ENCODE measurements at regions not wholly inside any gene's neighbourhood (a gene's known extent, or its start where the extent isn't known, plus 50 kb on each side); places are given as distances from the start of the nearest gene placed in this dataset.
A peak's percentile ranks its signal among the peaks of the same experiment; 100 is the strongest.
"Not testable (repeated sequence)": the region's sequence is repeated elsewhere in the genome, so short reads cannot be mapped to it uniquely, and the experiment has no call there.

- no peak for DNase-seq
These were observed 173.5 kb upstream of the EPB41L3 start for GRCh38 chr18:5717256-5717655.

DNA sequence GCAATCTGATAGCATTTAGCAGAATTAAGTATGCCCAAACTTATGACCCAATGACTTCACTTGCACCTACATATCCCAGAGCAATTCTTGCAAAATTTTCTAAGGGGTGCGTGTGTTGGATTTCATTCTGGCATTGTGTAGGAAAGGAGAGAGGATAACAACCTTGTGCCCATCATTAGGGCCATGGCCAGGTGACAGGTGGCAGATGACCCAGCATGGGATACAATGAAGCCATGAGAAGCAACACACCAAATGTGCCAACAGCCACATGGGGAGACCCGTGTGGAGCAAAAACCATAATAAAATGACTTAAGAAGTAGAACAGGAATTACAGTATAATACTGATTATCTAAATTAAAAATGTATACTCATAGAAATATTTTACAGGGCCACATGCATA, 166.9 kb upstream of the EPB41L3 start:
- DNase-seq, result no peak

GRCh38 chr18:5710235-5710634, 166.4 kb upstream of the EPB41L3 start:
- DNase-seq, result no peak

DNA sequence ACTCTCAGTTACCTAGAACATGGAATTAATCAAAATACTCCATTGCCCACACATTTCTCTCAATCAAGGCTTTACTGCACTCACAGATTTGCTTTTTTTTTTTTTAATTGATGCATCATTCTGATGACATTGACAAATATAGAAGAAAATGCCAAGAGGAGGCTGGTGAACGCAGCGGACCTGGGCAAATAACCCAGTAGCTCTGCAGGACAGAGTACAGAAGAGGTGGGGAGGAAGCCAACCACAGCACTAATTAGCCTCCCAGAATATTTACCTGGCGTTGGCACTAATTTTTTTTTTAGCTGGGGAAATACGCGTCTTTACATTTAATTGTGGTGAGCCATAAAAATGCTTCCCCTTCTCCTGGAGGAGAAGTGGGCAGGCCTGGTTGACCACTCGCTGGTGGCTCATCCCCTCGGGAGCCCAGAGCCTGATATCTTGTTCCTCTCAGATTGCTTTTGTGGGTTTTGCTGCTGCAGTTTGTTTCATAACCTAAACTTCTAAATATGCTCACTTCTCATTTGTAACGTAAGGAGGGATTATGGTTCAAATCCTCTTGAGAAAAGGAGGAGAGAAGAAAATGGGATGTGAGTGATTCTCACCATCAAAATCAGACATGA, 165.8 kb upstream of the EPB41L3 start:
- no peak for DNase-seq

DNA sequence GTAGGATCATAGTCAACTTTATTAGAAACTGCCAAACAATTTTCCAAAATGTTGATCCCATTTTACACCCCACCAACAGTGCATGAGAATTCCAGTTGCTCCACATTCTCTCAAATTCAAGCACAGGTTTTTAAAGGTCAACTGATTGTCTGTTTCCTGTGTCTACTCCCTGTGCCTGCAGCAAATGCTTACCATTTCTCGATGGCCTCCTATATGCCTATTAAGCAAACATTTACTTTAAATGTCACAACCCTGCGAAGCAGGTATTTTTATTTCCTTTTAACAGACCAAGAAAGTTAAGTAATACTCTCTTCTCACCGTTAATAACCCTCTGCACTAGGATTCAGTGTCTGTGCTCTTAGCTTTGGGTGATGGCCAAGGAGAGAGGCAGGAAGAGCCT, 163.8 kb upstream of the EPB41L3 start:
- DNase-seq, result no peak

DNA sequence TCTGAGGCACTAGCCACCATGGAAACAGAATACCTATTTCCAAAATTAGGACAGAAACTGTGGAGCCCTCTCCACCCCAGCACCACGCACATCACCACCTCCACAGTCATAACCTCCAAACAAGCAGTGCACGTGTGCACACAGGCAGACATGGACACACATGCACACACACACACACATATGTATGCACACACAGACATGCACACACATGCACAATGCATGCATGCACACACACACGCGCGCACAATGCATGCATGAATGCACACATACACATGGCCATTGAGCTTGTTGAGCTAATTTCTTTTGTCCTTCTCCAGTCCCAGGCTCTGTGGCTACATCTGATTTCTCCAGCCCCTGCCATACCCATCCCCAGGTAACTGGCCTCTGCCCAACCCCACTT, 161.6 kb upstream of the EPB41L3 start:
- no peak for DNase-seq

GRCh38 chr18:5704847-5705246, 161.1 kb upstream of the EPB41L3 start:
- no peak for DNase-seq

GRCh38 chr18:5702016-5702415, 158.2 kb upstream of the EPB41L3 start:
- not testable (repeated sequence) for DNase-seq

- no peak for DNase-seq
These were observed 150.0 kb upstream of the EPB41L3 start for GRCh38 chr18:5693699-5694294.

GRCh38 chr18:5678779-5679406, 135.1 kb upstream of the EPB41L3 start:
- no peak for DNase-seq

GRCh38 chr18:5678278-5678677, 134.5 kb upstream of the EPB41L3 start:
- DNase-seq, result no peak

DNA sequence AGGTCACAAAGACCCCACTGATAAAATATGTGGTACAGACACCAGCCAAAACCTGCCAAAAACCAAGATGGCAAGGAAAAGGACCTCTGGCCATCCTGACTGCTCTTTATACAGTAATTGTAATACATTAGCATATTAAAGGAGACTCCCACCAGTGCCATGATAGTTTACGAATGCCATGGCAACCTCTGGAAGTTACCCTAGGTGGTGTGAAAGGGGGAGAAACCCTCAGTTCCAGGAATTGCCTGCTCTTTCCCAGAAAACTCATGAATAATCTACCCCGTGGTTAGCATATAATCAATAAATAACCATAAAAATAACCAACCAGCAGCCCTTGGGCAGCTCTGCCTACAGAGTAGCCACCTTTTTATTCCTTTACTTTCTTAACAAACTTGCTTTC, 129.8 kb upstream of the EPB41L3 start:
- no peak for DNase-seq

GRCh38 chr18:5669585-5669984, 125.8 kb upstream of the EPB41L3 start:
- no peak for DNase-seq

- no peak for DNase-seq
These were observed 124.4 kb upstream of the EPB41L3 start for GRCh38 chr18:5668087-5668715.

- DNase-seq, result no peak
These were observed 123.6 kb upstream of the EPB41L3 start for GRCh38 chr18:5667356-5667755.

- peak; percentile 90 for DNase-seq
These were observed 118.8 kb upstream of the EPB41L3 start for GRCh38 chr18:5662586-5663090.

- no peak for DNase-seq
These were observed 117.4 kb upstream of the EPB41L3 start for GRCh38 chr18:5661179-5661578.

DNA sequence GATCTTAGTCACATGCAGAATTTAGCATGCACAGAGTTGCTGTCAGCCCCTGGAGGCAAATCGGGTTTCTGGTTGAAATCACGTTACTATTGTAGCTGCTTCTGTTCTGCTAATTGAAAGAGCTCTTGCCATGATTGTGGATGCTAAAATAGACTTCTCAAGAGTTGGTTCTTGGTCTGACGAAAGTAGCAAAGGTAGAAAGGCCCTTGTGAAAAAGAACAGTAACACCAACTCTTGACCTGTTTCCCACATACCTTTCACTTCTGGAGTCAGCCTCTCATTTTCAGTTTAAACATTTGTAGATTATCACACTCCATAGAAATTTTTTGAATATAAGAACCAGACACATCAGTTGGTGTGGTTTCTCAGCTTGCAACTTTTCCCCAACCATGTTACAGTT, 110.0 kb upstream of the EPB41L3 start:
- DNase-seq, result no peak

- no peak for DNase-seq
These were observed 107.9 kb upstream of the EPB41L3 start for GRCh38 chr18:5651736-5652135.

DNA sequence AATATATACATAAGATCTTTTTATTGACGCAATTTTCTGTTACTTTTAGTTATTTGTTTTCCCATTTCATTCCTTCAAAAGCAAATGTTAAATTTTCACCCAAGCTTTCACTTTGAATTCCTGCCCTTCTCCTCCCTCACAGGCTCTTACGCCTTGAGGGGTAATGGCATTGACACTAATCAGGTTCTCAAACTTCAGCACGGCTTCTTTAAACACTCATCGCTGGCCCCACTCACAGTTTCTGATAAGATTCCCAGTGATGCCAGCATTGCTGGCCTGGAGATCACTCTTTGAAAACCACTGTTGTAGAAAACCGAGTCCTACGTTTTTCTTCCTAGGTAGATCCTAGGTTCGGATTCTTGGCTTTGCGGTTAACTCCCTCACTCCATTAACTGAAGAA, 105.6 kb upstream of the EPB41L3 start:
- DNase-seq, result no peak

GRCh38 chr18:5646739-5647138, 102.9 kb upstream of the EPB41L3 start:
- no peak for DNase-seq

DNA sequence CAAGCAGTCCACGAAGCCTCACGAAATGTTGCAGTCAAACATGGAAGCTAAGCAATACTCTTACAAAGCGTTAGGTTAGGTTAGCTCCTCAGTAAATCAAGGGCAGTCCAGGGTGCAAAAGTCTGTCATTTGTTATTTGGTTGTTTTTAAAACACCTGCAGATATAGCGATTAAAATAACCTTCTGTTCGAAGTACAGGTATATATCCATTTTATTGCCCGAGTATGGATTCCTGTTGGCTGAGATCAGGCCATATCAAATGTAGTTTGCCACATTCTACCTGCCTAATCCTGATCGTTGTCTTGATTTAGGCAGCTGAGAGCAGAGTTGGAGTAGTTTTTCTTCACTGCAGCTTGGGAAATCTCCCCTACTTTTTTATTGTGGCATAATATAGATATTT, 99.5 kb upstream of the EPB41L3 start:
- no peak for DNase-seq

DNA sequence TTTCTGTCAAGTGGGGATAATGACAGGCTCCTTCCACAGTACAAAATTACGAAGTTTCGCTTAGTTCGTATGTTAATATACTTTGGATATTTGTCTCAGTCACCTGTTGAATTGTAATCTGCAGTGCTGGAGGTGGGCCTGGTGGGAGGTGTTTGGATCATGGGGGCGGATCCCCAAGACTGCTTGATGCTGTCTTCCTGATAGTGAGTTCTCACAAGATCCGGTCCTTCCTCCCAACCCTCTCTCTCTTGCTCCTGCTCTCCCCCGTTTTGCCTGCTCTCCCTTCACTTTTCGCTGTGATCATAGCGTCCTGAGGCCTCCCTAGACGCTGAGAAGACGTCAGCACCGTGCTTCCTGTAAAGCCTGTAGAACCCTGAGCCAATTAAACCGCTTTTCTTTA, 97.1 kb upstream of the EPB41L3 start:
- DNase-seq, result no peak

- DNase-seq, result no peak
These were observed 95.3 kb upstream of the EPB41L3 start for GRCh38 chr18:5639131-5639530.
